IPS-NIHi7 (cell line): ENCODE measurements at regions not wholly inside any gene's neighbourhood (a gene's known extent, or its start where the extent isn't known, plus 50 kb on each side); places are given as distances from the start of the nearest gene placed in this dataset.
A peak's percentile ranks its signal among the peaks of the same experiment; 100 is the strongest.

Experiments
- DNase-seq: peaks from one replicate; pipeline ENCODE4 v3.0.0; 2012; ENCODE audit warnings: mixed read lengths; ENCODE audit errors: extremely low spot score

DNA sequence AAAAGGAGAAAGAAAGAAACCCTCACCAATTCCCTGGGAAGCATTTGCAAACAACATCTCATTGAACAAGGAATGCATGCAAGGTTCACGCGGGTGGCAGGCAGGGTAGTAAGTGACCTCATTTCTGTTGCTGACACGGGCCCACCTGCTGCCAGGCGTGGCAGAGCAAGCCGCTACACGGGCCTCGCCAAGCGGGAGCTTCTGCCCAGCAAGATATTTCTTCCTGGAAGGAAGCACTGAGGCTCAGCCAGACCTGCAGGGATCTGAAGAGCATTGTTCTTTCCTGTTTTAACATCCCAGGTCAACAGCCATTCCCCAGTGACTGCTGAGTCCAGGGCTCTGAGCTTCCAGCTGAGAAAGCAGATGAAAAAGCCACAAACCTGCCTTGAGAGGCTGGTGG, 91.9 kb upstream of the IGSF21 start:
- DNase-seq, result no peak

DNA sequence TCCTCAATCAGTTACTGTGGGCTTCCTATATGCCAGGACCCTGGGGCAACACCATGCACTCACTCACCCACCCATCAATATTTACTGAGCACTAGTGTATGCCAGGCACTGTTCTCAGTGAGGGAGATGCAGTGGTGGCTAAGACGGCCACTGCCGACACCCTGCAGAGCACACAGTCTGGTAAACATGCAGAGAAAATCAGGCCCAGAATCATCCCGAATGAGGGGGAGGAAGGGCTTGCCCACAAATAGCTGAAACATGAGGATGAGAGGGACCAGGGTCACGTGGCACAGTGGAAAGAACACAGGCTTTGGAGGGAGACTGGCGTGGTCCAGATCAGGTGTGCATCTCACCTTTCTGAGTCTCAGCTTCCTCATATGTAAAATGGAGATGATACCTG, 89.2 kb upstream of the IGSF21 start:
- no peak for DNase-seq

DNA sequence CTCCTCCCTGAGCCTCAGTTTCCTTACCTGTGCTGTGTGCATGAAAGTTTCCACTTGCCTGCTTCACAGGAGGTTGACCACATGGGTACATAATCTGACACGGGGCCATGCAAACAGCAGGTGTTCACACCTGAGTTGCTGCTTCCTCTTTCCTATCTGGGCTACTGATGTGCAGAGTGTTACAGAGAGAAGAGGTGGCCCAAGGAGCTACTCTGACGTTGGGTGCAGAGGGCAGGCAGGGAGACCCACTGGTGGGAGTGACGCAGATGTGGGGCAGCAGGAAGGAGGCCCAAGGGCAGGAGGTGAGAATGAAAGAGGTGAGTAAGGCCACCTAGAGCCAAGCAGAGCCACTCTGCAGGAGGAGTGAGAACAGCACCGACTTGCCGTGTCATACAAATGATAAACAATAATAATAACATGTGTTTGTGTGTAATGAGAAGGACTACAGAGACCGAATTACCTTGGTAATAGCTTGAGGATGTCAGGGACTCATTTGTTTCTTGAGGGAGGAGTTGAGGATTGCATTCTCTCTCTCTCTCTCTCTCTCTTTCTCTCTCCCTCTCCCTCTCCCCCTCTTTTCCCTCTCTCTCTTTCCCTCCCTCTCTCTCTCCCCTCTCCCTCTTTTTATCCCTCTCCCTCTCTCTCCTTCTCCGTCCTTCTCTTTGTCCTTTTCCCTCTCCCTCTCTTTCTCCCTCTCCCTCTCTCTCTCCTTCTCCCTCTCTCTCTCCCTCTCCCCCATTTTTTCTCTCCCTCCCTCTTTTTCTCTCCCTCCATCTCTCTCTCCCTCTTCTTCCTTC, 87.4 kb upstream of the IGSF21 start:
- no peak for DNase-seq

DNA sequence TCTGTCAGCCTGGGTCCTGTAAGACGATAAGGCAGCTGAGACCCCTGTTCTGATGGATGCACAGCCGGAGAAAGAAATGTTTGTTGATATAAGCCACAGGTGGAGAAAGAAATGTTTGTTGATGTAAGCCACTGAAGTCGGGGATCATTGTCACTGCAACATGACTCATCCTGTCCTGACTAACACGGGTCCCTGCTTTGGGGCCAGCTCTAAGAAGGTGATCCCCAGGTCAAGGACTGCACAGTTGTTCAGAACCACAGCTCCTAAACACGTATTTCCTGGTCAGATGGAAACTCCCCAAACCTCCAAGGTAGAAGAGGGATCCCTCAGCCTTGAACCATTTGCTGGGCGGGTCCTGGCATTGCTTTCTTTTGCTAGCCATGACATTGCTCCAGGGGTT, 86.4 kb upstream of the IGSF21 start:
- DNase-seq, result no peak

DNA sequence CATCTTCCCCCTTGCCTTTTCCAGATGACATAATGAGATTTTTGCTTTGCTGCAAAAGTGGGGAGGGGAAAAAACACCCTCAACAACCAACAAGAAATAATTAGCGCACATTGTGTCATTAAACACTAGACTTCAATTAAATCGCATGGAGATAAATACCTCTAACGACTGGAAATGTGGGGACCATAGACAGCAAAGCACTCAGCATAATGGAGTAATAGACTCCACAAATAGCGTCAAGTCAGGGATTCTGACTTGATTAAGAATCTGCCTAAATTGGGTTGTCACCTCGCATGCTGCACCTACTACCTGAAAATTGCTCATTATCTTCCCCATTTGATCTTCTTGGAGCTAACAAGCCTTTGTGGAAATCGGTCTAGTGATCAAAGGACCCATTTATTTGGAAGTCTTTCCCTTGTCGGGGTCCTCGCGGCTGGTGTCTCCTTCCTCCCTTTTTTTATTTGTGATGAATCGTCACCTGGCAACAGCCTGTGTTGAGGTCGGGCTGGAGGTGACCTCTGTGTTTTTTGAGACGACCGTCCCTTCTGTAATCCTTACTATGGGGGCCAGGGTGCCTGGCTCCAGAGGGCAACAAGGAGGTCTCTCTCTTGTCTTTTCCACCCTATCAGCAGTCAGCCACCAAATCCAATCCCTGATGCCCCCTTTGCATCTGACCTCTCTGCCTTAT, 75.3 kb upstream of the IGSF21 start:
- DNase-seq, result no peak

DNA sequence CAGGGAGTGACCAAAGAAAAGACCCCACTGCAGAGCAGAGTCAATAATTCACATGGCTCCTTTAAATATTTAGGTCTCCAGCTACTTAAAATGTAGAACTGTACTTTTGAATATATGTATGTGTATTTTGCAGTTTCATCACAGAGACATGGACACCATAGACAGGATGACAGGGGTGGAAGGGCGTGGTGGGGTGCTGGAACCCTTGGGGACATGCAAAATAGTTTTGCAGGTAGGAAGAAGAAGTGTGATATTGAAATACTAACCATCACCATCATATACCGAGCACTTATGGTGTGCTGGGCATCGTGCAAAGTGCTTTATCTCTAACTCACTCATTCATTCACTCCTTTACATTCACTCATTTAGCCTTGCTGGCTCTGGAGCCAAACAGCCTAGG, 72.5 kb upstream of the IGSF21 start:
- no peak for DNase-seq

DNA sequence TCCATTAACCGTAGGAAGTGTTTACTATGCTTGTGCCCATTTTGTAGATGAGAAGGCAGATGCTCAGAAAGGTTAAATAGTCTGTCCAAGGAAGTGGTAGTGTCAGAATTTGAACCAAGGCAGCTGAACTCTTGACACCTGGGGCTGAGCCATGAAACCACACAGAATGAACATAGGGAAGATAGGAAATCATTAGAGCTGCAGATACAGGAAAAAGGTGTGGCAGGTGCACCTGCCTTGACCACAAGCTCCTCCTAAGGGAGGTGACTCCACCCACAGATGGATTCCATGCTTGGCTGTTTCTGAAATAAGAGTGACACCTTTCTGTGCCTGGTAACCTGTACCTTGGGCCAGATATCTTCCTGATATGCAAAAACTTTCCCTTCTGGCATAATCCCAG, 69.9 kb upstream of the IGSF21 start:
- no peak for DNase-seq

DNA sequence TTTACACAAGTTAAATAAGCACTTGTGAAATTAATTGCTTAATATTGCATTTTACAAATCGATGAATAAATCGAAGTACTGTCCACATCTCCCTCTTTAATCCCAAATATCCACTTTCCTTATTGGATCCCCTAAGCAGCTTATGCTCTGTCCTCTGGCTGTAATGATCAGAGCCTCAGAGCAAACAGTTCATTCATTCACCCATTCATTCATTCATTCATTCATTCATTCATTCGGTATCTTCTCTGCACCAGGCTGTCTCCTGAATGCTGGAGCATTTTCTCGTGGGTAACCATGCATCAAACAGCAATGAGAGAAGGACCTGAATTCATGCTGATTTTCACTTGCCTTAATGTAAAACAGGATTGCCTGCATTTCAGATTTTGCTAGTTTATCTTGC, 69.5 kb upstream of the IGSF21 start:
- no peak for DNase-seq

DNA sequence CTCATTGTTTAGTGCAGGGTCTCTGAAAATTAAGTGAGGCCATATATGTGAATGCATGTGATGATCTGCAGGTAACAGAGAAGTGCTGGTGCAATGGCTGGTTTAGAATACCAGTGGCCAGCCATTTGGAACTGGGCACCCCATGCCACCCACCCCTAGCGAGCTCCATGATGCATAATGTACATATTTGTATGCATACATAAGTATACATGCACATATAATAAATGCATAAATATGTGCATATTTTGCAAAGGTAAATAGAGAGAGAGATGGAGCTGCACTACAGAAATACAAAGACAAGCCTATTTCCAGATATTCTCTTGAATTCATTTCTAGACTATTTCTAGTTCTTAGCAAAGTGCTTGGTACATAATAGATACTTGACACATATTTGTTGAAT, 68.5 kb upstream of the IGSF21 start:
- no peak for DNase-seq

DNA sequence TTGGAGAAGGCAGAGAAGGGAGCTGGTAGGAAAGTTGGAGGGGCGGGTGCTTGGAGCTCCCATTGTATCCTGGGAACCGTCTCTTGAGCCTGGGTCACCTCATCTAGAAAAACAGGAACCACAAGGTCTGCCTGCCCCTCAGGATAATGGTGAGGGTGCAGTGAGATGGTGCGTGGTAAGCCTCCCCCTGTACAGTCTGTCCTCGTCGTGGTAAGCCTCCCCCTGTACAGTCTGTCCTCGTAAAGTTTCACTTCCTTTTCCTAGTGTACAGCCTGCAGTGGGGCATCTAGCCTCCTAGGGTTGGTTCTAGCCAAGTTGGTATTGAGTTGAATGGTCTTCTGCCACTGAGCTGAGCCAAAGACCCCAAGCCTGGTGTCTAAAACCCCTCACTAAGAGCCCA, 66.5 kb upstream of the IGSF21 start:
- DNase-seq, result no peak

DNA sequence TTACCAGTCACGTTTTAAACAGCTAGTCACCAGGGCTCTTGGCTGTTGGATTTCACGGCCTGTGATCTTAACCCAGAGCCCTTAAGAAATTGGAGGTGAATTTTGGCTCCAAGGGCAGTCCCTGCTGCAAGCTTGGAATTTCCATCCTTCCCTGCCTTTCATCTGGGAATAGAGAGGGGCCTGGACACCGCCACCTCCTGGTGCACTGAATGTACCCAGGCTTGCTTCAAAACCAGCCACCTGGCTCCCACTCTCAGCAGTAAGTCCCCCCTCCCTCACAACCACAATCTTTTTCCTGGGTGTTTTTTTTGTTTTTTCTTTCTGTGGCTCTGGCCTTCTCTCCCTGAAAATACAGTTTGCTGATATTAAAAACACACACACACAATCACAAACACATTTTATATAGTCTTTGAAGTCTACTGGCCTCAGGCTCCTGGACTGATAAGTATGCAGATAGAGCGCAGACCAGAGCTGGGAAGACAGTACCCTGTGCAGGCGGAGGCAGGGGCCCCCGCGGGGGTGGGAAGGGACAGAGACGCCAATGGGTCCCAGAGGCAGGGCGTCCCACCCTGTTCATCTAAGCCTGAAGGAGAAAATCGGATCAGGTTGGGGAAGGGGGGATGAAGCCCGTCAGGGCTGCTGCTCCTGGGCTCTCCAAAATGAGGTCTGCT, 65.8 kb upstream of the IGSF21 start:
- DNase-seq, result peak; percentile 65

DNA sequence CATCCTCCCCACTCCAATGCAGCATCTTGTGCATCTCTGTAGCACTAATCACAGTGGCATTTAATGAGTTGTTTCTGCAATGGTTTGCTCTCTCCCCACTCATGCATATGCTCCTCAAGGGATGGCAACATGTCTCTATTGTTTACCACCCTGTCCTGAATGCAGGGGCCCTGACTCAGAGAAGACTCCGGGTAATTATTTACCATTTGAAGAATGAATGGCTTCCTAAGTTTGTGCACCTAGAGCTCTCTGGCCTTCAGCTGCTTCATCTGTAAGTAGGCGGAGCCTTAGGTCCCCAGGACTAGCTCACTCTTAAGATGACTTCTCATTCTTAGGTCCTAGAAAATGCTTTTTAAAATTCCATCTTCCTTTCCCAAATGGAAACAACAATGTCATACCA, 63.7 kb upstream of the IGSF21 start:
- no peak for DNase-seq

DNA sequence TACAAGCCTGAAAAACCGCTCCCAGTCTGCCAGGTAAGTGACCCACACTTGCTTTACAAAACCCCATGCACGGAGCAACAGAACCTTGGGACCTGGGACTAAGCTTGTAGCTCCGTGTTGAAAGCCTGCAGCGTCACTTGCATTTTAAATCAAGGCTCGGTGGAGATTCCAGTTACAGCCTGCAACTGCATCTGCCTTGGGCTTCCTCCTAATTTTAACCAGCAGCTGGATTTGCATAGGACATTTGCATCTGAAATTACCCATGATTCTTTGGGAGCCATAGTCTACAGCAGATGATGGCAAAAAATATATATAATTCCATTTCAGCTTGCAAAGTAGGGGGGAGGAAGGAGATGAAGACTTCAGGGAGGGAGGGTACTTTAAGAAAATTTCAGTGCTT, 62.4 kb upstream of the IGSF21 start:
- no peak for DNase-seq

DNA sequence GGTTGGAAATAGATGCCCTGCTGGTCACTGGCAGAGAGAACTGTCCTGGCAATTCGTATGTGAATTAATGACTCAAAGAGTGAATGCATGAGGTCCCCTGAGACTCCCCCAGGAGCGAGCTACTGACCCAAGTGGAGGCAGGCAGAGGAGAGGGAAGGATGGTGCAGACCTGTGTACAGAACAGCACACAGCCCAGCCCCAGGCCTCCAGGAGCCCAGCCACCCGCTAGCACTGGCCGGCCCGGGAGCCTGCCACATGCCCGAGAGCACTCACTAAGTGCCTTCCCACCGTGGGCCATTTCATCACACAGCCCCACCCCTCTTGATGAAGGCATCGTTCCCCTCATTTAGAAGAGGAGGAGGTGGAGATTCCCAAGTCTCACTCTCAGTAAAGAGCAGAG, 62.0 kb upstream of the IGSF21 start:
- DNase-seq, result no peak

DNA sequence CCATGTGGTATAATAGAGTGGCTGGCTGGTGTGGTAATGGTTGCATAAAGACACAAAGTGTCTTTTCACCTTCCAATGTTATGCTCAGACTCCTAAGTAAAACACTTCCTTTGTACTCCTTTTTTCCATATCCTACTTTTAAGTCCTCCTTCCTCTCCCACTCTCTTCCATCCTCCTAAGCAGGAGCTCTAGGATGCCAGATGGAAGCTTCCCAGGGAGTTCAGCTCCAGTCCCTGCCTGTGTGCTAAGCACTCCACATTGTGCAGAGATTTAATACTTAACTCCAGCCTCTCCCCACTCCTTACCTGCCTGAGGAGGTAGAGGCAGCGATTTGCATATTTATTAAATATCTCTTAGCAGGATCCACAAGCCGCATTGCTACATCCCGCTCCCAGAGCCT, 60.5 kb upstream of the IGSF21 start:
- DNase-seq, result no peak

DNA sequence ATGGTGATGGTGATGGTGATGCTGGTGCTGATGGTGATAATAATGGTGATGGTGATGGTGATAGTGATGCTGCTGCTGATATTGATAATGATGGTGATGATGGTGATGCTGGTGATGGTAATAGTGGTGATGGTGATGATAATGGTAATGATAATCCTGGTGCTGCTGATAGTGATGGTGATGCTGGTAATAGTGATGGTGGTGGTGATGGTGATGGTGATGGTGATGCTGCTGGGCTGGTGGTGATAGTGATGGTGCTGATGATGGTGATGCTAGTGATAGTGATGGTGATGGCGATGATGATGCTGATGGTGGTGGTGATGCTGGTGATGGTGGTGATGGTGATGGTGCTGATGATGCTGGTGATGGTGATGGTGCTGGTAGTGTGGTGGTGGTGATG, 58.4 kb upstream of the IGSF21 start:
- no peak for DNase-seq

DNA sequence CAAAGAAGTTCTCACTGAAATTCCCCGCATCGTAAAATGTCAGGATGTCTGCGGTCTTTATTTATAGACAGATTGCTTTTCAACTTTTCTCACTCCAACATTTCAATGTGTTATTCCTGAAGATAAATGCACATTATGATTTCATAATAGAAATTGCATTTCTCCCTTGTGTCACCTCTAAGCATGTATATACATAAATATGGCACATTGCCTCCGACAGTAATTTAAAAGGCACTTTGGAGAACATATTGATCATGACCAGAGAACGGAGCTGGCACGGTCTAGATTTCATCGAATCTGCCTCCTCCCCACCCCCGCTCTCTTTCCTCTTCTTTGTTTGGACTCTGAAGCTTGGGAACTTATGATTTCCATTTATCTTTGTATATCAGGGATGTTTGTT, 54.9 kb upstream of the IGSF21 start:
- no peak for DNase-seq

DNA sequence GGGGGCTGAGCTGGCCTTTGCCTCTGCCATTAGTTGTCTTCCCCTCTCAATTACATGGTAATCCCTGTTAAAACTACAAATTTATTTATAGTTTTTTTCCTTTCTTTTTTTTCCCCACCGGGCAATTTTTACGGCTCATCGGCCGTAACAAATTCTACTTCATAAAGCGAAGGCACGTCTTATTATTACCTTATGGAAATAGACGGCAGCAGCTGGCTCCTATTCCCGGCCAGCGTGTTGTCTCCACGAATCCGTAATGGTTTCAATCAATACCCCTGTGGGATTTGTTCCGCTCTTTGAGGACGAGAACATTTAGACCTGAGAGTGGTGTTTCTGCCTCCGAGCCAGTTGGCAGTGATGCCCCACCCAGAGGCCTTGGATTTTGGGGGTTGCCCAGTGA, 52.4 kb upstream of the IGSF21 start:
- DNase-seq, result no peak

DNA sequence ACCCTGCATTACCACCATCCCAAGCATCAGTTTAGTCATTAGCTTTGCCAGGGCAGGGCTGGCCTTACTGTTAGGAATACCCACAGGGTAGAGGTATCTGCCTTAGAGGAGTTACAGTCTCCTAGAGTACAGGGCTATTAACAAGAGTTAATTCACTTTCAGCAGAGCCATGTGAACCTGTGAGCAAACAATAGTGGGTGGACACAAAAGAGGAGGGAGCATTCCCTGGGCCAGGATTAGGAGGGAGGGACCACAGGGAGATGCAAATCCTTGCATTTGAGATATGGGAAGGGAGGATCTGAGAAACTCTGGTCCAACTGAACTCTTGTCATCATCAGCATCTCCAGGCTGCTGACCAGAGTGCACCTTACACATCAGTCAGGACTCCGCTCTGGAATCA, 51.1 kb upstream of the IGSF21 start:
- DNase-seq, result no peak

DNA sequence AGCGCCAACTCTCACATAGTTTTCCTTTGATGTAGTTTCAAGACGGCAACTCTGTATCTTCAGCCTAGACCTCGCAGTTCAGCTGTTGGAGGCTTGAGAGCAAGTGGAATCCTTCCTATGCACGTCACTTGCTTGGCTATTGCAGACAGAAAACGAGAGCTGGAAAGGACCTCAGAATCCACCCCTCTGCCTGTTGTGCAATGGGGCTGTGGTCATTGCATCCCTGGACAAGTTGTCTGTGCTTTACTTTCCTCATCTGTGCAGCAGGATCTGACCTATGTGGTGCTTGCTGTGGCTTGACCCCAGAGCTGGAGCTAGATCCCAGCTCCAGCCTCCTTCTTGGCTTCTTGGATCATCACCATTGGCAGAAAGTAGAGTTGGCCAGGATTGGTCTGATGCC, 50.0 kb upstream of the IGSF21 start:
- DNase-seq, result no peak
